Calu3 (cell line): ENCODE measurements at regions not wholly inside any gene's neighbourhood (a gene's known extent, or its start where the extent isn't known, plus 50 kb on each side); places are given as distances from the start of the nearest gene placed in this dataset.

Source experiments
- BruUV-seq: library from RNA; stranded (reverse); fragments of 400-500 nt; replicated peaks from 2 replicates; lab custom pipeline; 2021; lab: Mats Ljungman, UMichigan
- CTCF ChIA-PET: fragments of 300-600 bp; sonication (Branson Sonifier 250); formaldehyde crosslinking; loops from one replicate; lab custom pipeline; 2022; ENCODE audit warnings: antibody characterized with exemption; lab: Charles Lee
- DNase-seq: peaks from one replicate; pipeline ENCODE4 v3.0.0; 2022
- H3K27ac Mint-ChIP-seq: one replicate; pipeline ENCODE4 v1.8.0; 2022; ENCODE audit warnings: mixed read lengths; ENCODE audit not compliant: unreplicated experiment
- H3K27me3 Mint-ChIP-seq: one replicate; pipeline ENCODE4 v1.8.0; 2022; ENCODE audit warnings: mixed read lengths; ENCODE audit not compliant: unreplicated experiment
- H3K36me3 Mint-ChIP-seq: one replicate; pipeline ENCODE4 v1.8.0; 2022; ENCODE audit warnings: mild to moderate bottlenecking, moderate library complexity, mixed read lengths; ENCODE audit not compliant: insufficient read depth, unreplicated experiment
- H3K4me1 Mint-ChIP-seq: one replicate; pipeline ENCODE4 v1.8.0; 2022; ENCODE audit warnings: mild to moderate bottlenecking, low read depth, mixed read lengths; ENCODE audit not compliant: unreplicated experiment
- H3K4me3 Mint-ChIP-seq: one replicate; pipeline ENCODE4 v1.8.0; 2022; ENCODE audit warnings: mild to moderate bottlenecking, low read depth, moderate library complexity, mixed read lengths; ENCODE audit not compliant: unreplicated experiment
- H3K9me3 Mint-ChIP-seq: one replicate; pipeline ENCODE4 v1.8.0; 2022; ENCODE audit warnings: low read depth, mixed read lengths; ENCODE audit not compliant: unreplicated experiment
- CTCF ChIP-seq: fragments of 200-600 bp; IDR thresholded peaks from one replicate; pipeline ENCODE4 v1.8.0; 2022; ENCODE audit warnings: antibody characterized with exemption; ENCODE audit not compliant: unreplicated experiment
- intact Hi-C: fragments of 100-400 bp; cut with micrococcal nuclease; formaldehyde crosslinking; loops from one replicate; pipeline ENCODE4 v1.10.0; 2022; ENCODE audit not compliant: unreplicated experiment

- Mint-ChIP-seq H3K4me1 (peaks cover 14% of the 10 kb centered on the region), H3K27me3 (no peaks in the 10 kb centered on the region), H3K36me3 (no peaks in the 10 kb centered on the region), H3K9me3 (no peaks in the 10 kb centered on the region), H3K27ac (peak overlapping the region; percentile 7), H3K4me3 (peak overlapping the region; percentile 29)
- no peak for DNase-seq
- BruUV-seq, result no TSS peak
- CTCF ChIA-PET, result interaction anchor here (1.2 to 1.5 kb wide), 4 partner anchors 11 to 742 kb away, joined by 3 to 9 read pairs (median 4); no protein-coding TSS in a partner anchor
- intact Hi-C loops, result loop anchor here (2.0 to 5.0 kb wide), 3 partner anchors 669 to 966 kb away; no protein-coding TSS in a partner anchor
- TF ChIP-seq CTCF, result no peak
Observed at GRCh38 chr2:160993654-160994061, 166.6 kb upstream of the TANK start.

- BruUV-seq, result no TSS peak
- Mint-ChIP-seq H3K27ac (no peak overlapping the region), H3K9me3 (no peaks in the 10 kb centered on the region), H3K4me3 (peak overlapping the region; percentile 29), H3K4me1 (peaks cover 14% of the 10 kb centered on the region), H3K36me3 (no peaks in the 10 kb centered on the region), H3K27me3 (no peaks in the 10 kb centered on the region)
- TF ChIP-seq CTCF, result peak; percentile 63
- intact Hi-C loops, result loop anchor here (2.0 to 5.0 kb wide), 3 partner anchors 670 to 967 kb away; no protein-coding TSS in a partner anchor
- DNase-seq, result peak; percentile 80
- CTCF ChIA-PET, result interaction anchor here (0.6 to 1.5 kb wide), 8 partner anchors 10 to 917 kb away, joined by 3 to 9 read pairs (median 4); no protein-coding TSS in a partner anchor
Observed at GRCh38 chr2:160994141-160995002, 165.9 kb upstream of the TANK start.

- no peak for DNase-seq
- no peak overlapping the region for H3K27ac Mint-ChIP-seq
- H3K4me1 Mint-ChIP-seq, result peaks cover 14% of the 10 kb centered on the region
- no peaks in the 10 kb centered on the region for H3K9me3 Mint-ChIP-seq
- CTCF ChIA-PET, result no interaction called here
- no peaks in the 10 kb centered on the region for H3K36me3 Mint-ChIP-seq
- TF ChIP-seq CTCF, result no peak
- H3K4me3 Mint-ChIP-seq, result no peak overlapping the region
- intact Hi-C loops, result no loop called here
- no TSS peak for BruUV-seq
- no peaks in the 10 kb centered on the region for H3K27me3 Mint-ChIP-seq
Observed at GRCh38 chr2:160996584-160996983, 163.6 kb upstream of the TANK start.

GRCh38 chr2:161004379-161004778 is 155.8 kb upstream of the TANK start:
- Mint-ChIP-seq H3K27me3 (peaks cover 12% of the 10 kb centered on the region), H3K4me3 (no peak overlapping the region), H3K9me3 (no peaks in the 10 kb centered on the region), H3K36me3 (no peaks in the 10 kb centered on the region), H3K4me1 (peaks cover 9% of the 10 kb centered on the region), H3K27ac (no peak overlapping the region)
- intact Hi-C loops, result no loop called here
- no peak for DNase-seq
- BruUV-seq, result no TSS peak
- CTCF ChIA-PET, result interaction anchor here (0.8 to 1.0 kb wide), 3 partner anchors 11 to 59 kb away, joined by 3 to 4 read pairs (median 3); no protein-coding TSS in a partner anchor
- TF ChIP-seq CTCF, result peak; percentile 29
